Activated CD4-positive, alpha-beta T cell treated with anti-CD3 and anti-CD28 coated beads, Interleukin-2, amount 50 U/mL, for 1 hour (primary cell): ENCODE measurements at regions not wholly inside any gene's neighbourhood (a gene's known extent, or its start where the extent isn't known, plus 50 kb on each side); places are given as distances from the start of the nearest gene placed in this dataset.

Source experiments
- DNase-seq: peaks from one replicate; pipeline ENCODE4 v3.0.0-alpha.2; 2020

DNA sequence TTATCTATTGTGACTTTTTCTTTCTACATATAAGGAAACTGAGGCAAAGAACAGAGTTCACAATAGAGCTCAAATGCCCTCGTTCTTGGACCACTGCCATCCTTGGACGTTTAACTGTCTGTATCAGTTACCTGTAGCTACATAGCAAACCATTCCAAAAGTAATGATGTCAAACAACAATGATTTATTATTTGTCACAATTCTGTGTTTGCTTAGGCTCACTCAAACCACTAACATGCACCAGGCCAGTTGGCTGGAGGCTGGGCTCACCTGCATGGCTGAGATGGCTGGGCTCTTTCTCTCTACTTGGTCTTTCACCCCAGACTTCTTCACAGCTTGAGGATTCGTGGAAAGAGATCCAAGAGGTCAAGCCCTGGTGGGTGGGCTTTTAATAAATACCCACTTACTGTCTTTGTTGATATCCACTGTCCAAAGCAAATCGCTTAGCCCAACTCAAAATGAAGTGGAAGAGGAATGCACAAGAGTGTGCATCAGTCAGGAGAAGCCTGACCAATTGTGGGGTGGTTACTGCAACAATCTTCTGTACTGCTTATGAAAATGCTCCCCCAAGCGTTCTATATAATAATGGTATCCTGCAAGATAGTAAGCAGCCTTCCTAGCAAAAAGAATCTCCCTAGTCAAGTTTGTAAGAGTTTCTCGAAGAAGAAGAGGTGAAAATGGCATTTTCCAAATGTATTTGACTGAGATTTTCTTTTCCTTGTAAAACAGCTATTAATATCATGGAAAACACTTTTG is 163.5 kb upstream of the NT5C1B start:
- no peak for DNase-seq

DNA sequence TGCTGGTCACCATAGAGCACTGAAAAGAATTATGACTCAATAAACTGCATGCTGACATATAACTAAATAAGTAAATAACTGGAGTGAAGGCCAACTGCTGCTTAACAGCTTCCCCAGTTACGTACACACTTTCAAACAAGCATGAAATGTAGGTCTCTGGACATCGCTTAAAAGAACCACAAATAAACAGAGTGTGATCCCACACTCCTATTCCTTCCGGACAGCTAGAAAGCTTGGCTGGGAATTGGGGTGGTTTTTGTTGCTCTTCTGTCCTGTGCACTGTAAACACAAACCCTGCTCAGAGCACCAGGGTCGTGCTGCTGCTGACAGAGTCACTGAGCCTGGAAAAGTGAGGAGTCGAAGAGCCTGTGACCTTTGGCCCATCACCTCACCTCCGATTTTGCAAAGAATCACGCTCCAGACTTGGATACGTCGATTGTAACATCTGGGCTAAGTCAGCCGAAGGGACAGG is 162.7 kb upstream of the NT5C1B start:
- DNase-seq: no peak

DNA sequence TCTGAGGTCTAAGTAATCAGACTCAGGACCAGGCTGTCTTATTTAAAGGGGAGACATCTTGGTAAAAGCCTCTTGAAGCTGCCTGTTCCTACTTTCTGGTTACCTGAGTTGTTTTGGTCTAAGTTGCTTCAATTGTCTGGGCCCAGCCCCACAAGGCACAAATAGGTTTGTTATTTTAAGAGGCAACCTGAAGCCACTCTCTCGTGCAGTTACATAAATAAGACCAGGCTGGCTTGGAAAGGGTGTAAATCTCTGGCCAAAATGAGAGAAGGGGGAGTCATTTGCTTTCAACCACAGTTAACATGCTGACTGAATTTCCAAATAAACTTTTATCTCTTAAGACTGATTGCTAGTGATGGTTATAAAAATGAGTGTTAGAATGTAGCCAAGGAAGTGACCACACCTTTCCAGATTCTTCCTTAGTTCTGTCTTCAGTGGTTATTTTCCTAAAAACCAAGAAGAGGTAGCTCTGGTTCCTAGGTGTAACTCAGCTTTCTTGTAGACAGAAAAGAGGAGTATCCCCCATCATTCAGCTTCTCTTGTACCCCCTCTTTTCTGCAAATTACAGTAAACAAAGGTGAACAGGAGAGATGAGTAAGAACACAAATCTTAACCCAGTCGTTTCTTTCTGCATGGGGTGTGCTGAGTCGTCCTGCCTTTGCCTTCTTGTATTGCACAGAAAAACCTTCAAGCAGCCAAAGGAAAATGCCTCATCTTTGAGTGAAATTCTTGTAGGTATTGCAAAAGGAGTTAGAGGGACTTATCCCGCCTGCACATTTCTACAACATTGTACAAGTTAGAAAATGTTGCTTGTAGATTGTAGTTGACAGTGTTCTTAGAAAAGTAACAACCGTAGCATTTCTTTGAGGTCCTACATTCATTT is 161.5 kb upstream of the NT5C1B start:
- no peak for DNase-seq

DNA sequence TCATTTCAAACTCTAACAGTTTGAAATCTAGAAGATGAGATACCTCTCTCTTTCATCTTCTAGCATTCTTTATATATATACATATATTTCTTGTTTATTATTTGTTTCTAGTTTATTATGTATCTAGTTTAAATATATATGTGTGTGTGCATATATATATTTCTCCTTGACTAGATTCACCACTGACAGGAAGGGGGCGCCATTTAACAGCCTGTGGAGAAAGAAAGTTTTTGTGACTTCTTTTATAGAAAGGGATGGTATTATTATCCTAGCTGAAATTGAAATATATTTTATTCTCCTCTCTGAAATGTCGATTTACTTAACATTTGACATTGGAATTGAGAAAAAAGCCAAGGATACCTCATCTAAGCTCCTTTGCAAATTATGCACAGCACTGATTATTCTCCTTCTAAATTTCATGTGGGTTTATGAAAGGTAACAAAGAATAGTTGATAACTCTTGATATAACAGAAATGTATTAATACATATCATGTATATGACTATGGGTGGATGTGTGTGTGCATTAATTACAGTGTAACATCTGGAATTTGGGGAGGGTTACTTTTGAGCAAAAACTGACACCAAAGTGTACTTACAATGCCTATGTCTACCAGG is 160.7 kb upstream of the NT5C1B start:
- DNase-seq: peak; percentile 3

DNA sequence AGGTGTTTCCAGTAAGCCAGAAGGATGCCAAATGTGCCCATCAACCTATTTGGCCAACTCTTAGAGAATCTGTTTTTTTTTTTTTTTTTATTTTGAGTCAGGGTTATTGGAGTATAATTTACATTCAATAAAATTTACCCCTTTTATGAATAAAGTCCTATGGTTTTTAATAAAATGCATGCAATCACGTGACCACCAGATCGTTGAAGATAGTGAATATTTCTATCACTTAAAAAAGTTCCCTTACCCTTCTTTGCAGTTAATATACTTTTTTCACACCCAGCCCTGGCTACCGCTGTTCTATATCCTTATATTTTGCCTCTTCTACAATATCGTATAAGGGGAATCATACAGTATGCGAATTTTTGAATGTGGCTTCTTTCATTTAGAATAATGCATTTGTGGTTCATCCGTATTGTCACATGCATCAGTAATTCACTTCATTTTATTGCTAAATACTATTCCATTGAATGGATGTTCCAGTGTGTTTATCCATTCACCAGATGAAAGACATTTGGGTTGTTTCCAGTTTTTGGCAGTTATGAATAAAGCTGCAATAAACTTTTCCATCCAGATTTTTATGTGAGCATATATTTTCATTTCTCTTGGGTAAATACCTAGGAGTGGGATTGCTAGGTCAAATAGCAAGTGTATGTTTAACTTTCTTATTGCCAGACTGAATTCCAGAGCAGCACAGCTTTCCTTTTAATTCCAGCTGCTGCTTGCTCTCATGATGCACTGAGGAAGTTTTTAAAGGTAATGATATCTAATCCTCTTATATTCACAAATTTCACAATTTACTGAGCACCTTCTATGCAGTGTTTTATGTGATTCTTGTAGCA is 156.3 kb upstream of the NT5C1B start:
- no peak for DNase-seq

DNA sequence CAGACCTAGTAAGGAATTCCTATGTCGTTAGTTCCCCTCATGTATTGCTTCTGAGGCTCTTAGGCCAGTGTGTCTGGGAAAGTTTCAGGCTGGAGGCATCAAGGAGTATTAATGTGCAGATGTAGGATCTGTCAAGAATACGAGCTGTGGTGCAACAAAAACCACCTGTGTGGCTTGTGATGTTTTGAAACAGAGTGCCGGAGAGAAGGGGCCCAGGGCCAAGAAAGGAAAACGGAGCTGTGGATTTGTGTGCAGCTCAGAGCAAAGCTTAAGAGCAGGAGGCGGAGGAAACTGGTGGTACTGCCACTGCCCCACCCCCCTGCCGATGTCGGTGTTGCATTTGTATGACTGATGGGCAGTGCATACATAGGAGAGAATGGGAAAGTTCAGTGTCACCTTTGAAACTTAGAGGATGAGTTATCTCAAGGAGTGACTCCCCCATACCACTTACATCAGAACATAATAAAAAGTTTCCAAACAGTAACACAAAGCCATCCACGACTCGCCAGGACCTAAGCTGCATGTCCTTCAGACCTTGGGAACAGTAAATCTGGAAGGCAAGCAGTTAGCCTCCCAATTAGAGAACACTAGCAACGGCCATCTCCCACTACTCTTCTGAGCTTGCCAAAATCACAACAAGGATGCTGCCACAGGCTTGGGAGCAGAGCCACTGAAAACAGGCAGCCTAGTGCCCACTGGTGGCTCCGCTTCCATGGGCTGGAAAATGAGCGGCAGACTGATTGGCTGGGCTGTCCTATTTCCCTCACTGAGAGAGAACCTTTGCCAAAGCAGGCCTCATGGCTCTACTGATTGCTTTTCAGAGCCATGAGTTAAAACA is 152.7 kb upstream of the NT5C1B start:
- no peak for DNase-seq

DNA sequence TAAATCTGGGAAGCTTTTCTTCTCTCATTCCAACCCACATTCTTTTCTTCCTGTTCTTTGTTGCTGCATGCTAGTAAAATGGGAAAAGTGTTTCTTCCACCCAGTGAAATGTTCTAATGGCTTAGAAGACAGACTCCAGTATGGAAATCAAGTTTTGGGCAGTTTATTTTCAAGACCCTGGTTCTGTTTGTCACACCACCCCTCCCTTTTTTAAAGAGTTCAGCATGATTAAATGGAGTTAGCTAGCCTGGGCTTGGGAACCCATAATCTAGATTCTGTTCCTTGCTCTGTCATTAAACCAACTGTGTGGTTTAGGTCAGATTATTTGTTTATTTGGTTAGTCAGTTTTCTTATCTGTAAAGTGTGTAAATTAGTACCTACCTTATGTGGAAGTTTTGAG is 151.8 kb upstream of the NT5C1B start:
- DNase-seq: no peak

DNA sequence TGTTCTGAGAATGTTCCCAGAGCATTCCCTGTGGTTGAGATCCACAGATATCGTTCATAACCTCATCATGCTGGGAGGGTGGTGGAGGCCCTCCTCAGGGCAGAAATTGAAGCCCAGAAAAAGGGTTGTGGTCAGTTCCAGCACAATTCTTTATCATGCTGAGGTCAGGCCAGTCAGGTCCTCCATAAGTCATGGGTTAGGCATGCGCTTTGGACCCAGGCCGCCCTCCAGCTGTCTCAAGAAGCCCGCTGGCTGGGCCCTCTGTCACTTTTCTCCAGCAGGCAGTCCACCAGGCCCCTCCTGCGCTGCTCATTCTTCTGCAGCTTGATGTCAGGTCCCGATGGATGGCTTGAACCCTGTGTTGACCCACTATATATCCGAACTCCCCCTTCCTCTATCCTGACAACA is 151.1 kb upstream of the NT5C1B start:
- DNase-seq: no peak

DNA sequence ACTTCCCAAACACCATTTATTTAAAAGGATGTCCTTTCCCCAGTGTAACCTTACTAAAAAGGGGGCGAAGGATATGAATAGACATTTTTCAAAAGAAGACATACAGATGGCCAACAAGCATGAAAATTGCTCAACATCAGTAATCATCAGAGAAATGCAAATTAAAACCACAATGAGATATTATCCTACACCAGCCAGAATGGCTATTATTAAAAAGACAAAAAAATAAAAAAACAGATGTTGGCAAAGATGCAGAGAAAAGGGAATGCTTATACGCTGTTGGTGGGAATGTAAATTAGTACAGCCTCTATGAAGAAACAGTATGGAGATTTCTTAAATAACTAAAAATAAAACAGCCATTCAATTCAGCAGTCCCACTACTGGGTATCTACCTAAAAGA is 142.3 kb upstream of the NT5C1B start:
- no peak for DNase-seq

DNA sequence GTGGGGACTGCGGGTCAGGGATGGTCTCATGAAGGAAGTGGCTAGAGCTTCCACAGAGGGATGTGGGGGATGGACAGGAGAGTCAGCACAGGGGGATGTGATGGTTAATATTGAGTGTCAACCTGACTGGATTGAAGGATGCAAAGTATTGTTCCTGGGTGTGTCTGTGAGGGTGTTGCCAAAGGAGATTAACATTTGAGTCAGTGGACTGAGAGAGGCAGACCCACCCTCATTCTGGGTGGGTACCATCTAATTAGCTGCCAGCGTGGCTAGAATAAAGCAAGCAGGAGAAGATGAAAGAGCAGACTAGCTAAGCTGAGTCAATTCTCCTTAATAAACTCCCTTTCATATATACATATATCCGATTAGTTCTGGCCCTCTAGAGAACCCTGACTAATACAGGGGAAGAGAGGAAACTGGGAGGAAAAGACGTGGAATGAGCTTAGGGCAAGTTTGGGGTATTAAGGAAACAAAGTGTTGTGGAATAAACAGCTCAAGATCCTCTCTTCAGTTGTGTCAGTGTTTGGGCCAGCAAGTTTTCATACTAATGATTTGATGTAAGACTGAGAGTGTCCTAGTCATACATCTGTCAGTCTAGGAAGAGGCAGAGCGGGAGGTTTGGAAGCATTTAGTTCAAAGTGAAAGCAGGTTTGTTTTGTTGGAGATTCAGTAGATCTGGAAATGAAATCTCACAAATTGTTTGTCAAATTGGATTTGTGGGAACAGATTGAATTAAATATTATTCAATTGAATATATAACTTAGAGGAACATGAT is 135.2 kb upstream of the NT5C1B start:
- DNase-seq: no peak

DNA sequence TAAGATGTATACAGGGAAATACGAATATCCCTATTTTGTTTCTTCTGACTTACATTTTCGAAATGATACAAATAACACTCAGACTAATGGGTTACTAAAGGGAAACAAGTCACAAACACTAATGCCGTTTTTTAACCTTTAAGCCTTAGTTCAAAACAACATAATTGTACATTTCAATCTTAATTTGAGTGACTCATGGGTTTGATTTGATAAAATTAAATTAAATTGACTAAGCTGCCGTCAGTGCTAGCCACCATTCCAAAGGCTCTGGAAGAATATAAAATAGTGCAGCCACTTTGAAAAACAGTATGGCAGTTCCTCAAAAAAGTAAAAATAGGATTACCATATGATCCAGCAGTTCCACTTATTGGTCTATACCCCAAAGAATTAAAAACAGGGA is 133.8 kb upstream of the NT5C1B start:
- DNase-seq: no peak

DNA sequence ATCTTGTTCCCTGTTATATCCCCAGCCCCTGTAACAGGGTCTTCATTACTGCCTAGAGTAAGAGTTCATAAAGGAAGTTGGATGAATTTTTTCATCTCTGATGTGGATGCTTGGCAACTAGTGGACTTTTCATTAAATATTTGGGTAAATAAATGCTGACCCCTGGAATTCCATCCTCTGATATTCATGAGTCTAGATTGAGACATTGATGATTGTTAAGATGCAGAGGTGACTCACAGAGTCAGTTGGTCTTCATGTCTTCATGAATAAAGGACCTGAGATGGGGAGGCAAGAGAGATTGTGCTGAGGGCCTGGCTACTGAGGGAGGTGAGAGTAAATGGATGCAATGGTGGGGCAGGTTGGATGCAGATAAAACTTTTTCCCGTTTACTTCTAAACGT is 132.7 kb upstream of the NT5C1B start:
- no peak for DNase-seq

DNA sequence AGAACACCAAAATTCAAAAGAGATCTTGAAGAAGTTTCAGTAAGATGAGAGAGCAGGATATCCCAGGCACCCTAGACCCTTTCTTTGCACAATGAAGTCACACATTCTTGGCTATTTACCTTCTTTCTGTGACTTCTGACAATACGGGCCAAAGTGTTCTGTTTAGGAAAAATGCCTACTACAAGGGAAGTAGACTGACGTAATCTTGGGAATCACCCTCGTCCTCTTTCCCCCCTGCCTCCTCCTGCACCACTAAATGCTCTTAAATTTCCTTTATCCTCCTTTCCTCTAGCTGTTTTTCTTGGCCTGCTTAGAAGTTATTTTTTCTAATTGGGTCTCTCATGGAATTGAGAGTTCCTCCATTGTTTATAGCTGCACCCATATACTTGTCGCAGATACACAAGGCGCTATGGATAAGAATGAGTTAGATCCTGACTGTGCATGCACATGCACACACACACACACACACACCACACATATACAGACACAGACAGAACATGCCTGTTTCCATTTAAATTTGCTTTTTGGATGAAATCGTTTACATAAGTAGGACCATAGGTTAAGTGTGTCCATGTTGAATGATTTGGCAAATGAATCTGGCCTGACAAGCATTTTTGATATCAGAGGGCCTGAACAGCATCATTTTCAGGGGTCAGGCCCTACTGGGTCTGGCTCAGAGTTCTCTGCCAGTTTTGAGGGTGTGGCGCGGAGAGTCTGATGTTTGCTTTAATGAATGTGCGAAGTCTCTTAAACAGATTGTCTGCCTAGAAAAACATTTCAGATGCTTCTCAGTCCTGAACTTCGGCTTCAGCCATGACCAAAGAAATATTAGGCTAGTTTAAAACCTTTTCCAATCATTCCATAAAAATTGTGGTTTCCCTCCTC is 131.9 kb upstream of the NT5C1B start:
- DNase-seq: no peak

DNA sequence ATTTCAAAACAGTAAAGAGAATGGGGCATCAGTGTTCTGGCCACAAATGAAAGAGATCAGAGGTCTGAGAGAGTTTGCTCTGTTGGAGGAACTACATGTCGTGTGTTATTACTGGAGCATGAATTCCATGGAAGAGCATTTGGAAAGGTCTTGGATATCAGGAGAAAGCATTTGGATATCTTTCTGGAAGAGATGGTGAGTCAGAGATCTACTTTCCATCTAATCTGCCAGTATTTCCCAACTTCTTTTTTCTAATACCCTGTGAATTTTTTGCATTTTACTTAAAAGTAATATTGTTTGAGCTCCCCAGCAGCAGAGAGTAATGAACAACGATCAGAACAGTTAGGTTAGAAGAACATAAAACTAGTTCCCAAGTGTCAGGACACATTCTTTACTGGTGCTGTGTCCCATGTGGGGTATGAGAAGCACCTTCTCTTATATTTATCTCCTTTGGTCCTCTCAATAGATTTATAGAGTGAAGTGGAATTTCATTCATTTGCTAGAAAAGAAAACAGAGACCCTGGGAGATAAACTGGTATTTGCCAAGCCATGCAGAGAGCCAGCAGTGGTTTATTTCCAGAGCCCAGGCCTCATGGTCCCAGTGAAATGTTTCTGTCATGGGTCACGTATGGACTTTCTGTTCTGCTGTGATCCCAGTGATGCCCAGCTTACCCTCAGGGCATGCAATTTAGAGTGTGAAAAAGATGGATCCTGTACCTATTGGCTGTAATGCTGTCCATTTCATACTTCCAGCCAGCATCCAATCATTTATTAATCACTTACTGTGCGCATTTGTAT is 130.8 kb upstream of the NT5C1B start:
- no peak for DNase-seq

DNA sequence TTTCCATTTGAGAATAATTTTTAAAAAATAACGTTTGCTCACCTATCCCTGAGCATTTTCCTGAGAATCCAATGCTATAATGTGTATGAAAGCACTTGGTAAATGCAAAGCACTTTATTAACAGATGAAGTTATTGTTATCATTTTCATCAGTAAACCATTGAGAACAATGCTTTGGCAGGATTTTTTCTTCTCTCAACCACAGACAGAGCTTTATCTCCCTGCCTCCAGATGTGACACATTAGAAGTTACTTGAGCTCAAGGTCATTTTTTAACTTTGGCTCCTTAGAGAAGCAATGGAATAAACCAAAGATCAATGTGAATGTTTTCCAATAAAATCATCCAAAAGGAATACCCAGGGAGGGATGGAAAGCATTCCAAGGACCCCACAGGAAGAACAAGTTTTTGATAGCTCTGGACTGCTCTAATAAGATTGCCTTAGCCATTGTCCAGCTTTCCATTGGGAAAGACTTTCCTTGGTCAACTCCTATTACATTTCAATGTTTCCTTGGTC is 118.9 kb upstream of the NT5C1B start:
- DNase-seq: no peak

DNA sequence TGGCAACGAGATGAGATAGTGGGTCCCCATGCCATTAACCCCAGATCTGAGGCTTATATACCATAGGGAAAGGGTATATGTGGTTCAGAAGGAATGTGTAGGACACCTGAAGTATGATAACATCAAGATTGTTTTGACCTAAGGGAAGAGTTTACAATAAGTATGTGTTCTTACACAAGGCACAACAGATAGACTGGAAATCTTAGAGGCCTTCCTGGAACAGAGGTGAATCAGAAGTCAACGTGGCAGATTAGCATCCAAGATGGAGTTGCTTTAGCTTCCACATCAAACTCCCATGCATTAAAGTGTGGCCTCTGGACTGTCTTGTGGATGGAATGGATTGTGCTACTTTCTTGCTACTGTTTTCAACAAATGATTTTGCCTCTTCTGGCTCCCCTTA is 116.6 kb upstream of the NT5C1B start:
- DNase-seq: no peak

DNA sequence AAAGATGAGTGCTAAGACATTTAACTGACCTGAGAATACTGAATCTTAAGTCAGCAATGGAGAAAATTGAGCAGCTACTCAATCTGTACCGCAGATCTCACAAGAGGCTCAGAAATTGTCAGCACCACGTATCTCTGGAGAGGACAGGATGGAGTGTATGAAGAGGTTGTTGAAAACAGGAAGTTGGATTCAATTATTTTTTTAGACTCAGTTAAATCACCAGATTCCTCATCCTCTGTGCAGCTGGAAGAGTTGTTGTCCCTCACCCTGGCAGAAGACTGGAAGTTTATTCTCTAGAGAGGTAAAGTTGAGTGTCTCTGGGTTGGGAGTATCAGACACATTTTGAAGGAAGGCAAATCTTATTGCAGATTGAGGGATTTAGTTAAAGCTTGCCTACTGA is 114.9 kb upstream of the NT5C1B start:
- DNase-seq: no peak

DNA sequence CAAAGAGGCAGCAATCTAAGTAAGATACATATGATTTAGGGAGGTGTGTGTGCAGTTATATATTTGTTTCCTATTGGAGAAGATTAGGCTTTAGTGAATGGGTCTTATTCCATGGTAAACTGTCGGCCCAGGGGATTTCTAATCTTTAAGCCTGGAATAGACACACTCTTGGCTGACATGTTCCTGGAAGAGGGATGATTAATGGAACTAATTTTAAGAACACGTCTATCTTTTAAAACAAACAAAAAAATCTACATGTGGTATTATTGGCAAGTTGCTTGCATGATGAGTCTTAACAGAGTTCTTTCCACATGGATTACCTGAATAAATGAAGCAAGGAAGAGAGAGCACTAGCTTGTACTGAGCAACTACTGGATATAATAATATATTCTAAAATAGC is 114.2 kb upstream of the NT5C1B start:
- no peak for DNase-seq

DNA sequence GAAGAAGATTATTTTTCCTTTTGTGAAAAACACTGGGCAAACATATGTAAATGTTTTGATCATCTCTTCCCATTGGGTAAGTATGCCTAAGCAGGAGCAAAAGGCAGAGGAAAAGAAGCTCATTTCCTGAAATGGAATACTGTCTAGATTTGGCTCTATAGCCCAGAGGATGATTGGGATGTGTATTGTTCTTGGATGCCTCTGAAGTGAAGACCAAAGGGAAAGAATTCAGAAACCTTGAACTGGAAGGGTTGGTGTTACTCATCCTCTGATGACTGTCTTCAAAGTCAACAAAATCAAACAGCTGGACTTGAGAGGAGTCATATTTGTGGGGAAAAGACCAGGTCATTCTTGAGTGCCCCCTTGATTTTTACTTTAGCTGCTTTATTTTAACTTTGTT is 112.6 kb upstream of the NT5C1B start:
- DNase-seq: no peak
